ENCODE measurements at regions not wholly inside any gene's neighbourhood (a gene's known extent, or its start where the extent isn't known, plus 50 kb on each side); places are given as distances from the start of the nearest gene placed in this dataset.
A peak's percentile ranks its signal among the peaks of the same experiment; 100 is the strongest.

DNA sequence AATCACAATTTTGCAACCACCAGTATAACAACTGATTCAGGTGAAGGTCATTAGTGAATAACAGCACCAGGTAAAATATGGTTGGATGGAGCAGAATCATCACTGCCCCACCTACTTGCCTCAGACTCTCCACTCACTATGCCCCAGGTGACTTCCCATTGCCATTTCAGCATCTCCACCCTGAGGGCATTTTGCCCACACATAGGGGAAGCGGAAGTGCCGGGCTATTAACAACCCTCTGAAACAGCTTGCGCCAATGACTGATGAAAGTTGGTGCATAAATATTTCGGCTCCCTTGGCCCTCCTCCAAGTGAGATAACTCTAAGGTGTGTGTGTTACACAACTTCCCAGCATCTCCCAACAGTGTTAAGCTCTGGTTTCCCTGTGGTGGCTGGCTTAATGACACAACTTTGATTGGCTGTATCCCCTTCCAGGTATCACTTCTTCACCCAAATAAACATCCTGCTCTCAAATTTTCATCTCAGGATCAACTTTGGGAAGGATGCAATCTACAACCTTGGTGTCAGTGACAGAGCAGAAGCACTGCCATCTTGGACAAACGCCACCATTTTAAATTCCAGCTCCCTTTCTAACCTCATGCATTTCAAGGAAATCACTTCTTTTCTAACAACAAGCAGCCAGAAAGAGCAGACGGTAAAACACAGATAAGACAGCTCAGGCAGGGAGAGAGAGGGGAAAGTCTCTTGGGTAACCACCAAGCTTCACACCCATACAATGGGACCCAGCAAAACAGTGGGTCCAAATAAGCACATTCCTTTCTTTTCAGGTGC is 73.6 kb upstream of the PPP2R5C start (continued):
- TF ChIP-seq FOSL1 (tag; conservative IDR thresholded peaks at IDR 0.05) (no peak), NCOR1 (IDR thresholded peaks at IDR 0.05) (peak; percentile 47; the same call in 1 of the 2 replicates), DNMT1 (IDR thresholded peaks at IDR 0.05) (no peak), TRIM28 (IDR thresholded peaks at IDR 0.05) (no peak), FOXJ2 (tag; IDR thresholded peaks at IDR 0.05) (no peak), TCFL5 (CRISPR knock-in tag; conservative IDR thresholded peaks at IDR 0.05) (peak; percentile 90), POLR2A (conservative IDR thresholded peaks at IDR 0.05) (no peak), CBX2 (IDR thresholded peaks at IDR 0.05; ENCODE audit: insufficient read depth, low read length, poor library complexity, severe bottlenecking) (no peak), ZNF445 (CRISPR knock-in tag; IDR thresholded peaks at IDR 0.05; ENCODE audit: low read depth) (no peak), ZNF57 (CRISPR knock-in tag; IDR thresholded peaks at IDR 0.05) (no peak), PML (IDR thresholded peaks at IDR 0.05; ENCODE audit: low read length) (no peak), ZC3H11A (IDR thresholded peaks at IDR 0.05; ENCODE audit: low read depth, low read length) (no peak), HDAC2 (IDR thresholded peaks at IDR 0.05) (0 out of 2 replicates have a peak, but pooled peaks have one; percentile 40), PRMT5 (CRISPR knock-in tag; IDR thresholded peaks at IDR 0.05) (no peak), RBM14 (IDR thresholded peaks at IDR 0.05; ENCODE audit: borderline replicate concordance, insufficient read depth, low read depth, low read length) (no peak), TCF3 (CRISPR knock-in tag; IDR thresholded peaks at IDR 0.05) (peak; percentile 82), TAL1 (IDR thresholded peaks at IDR 0.05) (peak; percentile 68), BDP1 (IDR thresholded peaks at IDR 0.05; ENCODE audit: insufficient read depth, insufficient read length) (no peak), RBM25 (IDR thresholded peaks at IDR 0.05; ENCODE audit: low read depth, low read length, severe bottlenecking) (no peak)
- TF ChIP-seq, protein P1, sequence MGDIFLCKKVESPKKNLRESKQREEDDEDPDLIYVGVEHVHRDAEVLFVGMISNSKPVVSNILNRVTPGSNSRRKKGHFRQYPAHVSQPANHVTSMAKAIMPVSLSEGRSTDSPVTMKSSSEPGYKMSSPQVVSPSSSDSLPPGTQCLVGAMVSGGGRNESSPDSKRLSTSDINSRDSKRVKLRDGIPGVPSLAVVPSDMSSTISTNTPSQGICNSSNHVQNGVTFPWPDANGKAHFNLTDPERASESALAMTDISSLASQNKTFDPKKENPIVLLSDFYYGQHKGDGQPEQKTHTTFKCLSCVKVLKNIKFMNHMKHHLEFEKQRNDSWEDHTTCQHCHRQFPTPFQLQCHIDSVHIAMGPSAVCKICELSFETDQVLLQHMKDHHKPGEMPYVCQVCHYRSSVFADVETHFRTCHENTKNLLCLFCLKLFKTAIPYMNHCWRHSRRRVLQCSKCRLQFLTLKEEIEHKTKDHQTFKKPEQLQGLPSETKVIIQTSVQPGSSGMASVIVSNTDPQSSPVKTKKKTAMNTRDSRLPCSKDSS (IDR thresholded peaks at IDR 0.05; ENCODE audit: low read depth, partially characterized antibody): no peak
- TF ChIP-seq, protein P2, sequence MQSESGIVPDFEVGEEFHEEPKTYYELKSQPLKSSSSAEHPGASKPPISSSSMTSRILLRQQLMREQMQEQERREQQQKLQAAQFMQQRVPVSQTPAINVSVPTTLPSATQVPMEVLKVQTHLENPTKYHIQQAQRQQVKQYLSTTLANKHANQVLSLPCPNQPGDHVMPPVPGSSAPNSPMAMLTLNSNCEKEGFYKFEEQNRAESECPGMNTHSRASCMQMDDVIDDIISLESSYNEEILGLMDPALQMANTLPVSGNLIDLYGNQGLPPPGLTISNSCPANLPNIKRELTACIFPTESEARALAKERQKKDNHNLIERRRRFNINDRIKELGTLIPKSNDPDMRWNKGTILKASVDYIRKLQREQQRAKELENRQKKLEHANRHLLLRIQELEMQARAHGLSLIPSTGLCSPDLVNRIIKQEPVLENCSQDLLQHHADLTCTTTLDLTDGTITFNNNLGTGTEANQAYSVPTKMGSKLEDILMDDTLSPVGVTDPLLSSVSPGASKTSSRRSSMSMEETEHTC (IDR thresholded peaks at IDR 0.05): no peak
- TF ChIP-seq, protein P3, sequence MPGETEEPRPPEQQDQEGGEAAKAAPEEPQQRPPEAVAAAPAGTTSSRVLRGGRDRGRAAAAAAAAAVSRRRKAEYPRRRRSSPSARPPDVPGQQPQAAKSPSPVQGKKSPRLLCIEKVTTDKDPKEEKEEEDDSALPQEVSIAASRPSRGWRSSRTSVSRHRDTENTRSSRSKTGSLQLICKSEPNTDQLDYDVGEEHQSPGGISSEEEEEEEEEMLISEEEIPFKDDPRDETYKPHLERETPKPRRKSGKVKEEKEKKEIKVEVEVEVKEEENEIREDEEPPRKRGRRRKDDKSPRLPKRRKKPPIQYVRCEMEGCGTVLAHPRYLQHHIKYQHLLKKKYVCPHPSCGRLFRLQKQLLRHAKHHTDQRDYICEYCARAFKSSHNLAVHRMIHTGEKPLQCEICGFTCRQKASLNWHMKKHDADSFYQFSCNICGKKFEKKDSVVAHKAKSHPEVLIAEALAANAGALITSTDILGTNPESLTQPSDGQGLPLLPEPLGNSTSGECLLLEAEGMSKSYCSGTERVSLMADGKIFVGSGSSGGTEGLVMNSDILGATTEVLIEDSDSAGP (CRISPR knock-in tag; IDR thresholded peaks at IDR 0.05): no peak
- TF ChIP-seq, protein P4, sequence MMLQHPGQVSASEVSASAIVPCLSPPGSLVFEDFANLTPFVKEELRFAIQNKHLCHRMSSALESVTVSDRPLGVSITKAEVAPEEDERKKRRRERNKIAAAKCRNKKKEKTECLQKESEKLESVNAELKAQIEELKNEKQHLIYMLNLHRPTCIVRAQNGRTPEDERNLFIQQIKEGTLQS (IDR thresholded peaks at IDR 0.05): no peak
- TF ChIP-seq, protein P4 (CRISPR knock-in tag; conservative IDR thresholded peaks at IDR 0.05): no peak

All from K562 (cell line).